ENCODE measurements at regions not wholly inside any gene's neighbourhood (a gene's known extent, or its start where the extent isn't known, plus 50 kb on each side); places are given as distances from the start of the nearest gene placed in this dataset.

DNA sequence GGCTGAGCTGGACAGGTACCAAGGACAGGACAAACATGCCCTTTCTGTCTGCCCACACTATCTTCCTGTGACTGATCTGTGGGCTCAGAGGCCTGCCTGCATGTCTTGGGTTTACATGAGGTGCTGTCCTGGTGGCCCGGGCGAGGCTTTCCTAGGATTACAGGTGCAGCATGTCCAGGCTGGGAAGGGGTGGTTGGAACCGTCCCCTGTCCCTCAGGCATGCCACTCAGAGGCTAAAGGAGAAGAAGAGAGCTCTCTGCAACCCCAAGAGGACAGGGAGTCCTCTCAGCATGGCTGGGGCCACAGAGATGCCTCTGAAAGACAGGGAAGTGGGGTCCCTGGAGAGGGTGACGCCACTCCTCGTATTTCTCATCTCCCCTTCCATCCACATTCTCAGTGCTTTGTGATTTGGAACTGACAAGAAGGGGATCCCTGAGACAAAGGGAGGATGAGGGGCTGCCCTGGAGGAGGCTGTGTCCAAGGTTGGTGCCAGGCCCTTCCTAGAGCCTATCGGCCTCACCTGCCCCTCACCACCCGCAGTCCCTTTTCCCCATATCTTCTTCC, 64.6 kb upstream of the LMO1 start:
- TF ChIP-seq SOX6 (IDR thresholded peaks at IDR 0.05) (no peak), SOX6 (CRISPR knock-in tag; IDR thresholded peaks at IDR 0.05) (no peak), NR3C1 (CRISPR knock-in tag; IDR thresholded peaks at IDR 0.05) (no peak), CC2D1A (CRISPR knock-in tag; IDR thresholded peaks at IDR 0.05) (no peak), ZSCAN22 (CRISPR knock-in tag; IDR thresholded peaks at IDR 0.05) (no peak), YEATS4 (CRISPR knock-in tag; IDR thresholded peaks at IDR 0.05; ENCODE audit: borderline replicate concordance) (no peak), GABPA (IDR thresholded peaks at IDR 0.05; ENCODE audit: low read depth, low read length) (no peak), GABPA (CRISPR knock-in tag; IDR thresholded peaks at IDR 0.05; ENCODE audit: low read depth) (no peak), FOXK2 (IDR thresholded peaks at IDR 0.05) (no peak)
- TF ChIP-seq, protein P1, sequence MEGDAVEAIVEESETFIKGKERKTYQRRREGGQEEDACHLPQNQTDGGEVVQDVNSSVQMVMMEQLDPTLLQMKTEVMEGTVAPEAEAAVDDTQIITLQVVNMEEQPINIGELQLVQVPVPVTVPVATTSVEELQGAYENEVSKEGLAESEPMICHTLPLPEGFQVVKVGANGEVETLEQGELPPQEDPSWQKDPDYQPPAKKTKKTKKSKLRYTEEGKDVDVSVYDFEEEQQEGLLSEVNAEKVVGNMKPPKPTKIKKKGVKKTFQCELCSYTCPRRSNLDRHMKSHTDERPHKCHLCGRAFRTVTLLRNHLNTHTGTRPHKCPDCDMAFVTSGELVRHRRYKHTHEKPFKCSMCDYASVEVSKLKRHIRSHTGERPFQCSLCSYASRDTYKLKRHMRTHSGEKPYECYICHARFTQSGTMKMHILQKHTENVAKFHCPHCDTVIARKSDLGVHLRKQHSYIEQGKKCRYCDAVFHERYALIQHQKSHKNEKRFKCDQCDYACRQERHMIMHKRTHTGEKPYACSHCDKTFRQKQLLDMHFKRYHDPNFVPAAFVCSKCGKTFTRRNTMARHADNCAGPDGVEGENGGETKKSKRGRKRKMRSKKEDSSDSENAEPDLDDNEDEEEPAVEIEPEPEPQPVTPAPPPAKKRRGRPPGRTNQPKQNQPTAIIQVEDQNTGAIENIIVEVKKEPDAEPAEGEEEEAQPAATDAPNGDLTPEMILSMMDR (CRISPR knock-in tag; IDR thresholded peaks at IDR 0.05): no peak

All from HepG2 (cell line).